ENCODE measurements at regions not wholly inside any gene's neighbourhood (a gene's known extent, or its start where the extent isn't known, plus 50 kb on each side); places are given as distances from the start of the nearest gene placed in this dataset.

GRCh38 chr2:234802845-234803171 lies 149.0 kb upstream of the SH3BP4 start:
- H3K9me3 ChIP-seq (ENCODE audit: control insufficient read depth, insufficient read depth, low read depth, low read length) = no peaks in the 10 kb centered on the region
- no peak overlapping the region for H3K4me3 ChIP-seq (ENCODE audit: low read depth, low read length)
- ChIA-PET CTCF (no interaction called here), POLR2A (no interaction called here)
- no peaks in the 10 kb centered on the region for H3K36me3 ChIP-seq (ENCODE audit: control insufficient read depth in 2 of 2, insufficient read depth in 1 of 2, low read length in 2 of 2)
- no peaks in the 10 kb centered on the region for H3K4me1 ChIP-seq (ENCODE audit: control insufficient read depth, insufficient read depth, low read length)
- H3K27ac ChIP-seq (ENCODE audit: extremely low read depth, low read depth, low read length) = no peak overlapping the region
- TF ChIP-seq ZNF366 (tag by site-specific recombination; conservative IDR thresholded peaks at IDR 0.05) (no peak), ZNF311 (tag by site-specific recombination; IDR thresholded peaks at IDR 0.05; ENCODE audit: borderline replicate concordance) (no peak), ZFP37 (tag by site-specific recombination; IDR thresholded peaks at IDR 0.05) (no peak), ZNF433 (tag by site-specific recombination; IDR thresholded peaks at IDR 0.05; ENCODE audit: low read depth) (no peak), ZNF654 (tag by site-specific recombination; IDR thresholded peaks at IDR 0.05; ENCODE audit: low read depth) (no peak), ZNF223 (tag by site-specific recombination; IDR thresholded peaks at IDR 0.05) (no peak), ZNF830 (tag by site-specific recombination; IDR thresholded peaks at IDR 0.05; ENCODE audit: low read depth) (no peak), MYNN (tag by site-specific recombination; IDR thresholded peaks at IDR 0.05; ENCODE audit: borderline replicate concordance) (no peak), ZNF544 (tag by site-specific recombination; IDR thresholded peaks at IDR 0.05) (no peak), KLF10 (tag by site-specific recombination; IDR thresholded peaks at IDR 0.05) (no peak), ZNF391 (tag by site-specific recombination; IDR thresholded peaks at IDR 0.05; ENCODE audit: borderline replicate concordance, low read depth) (no peak), ZNF513 (tag by site-specific recombination; IDR thresholded peaks at IDR 0.05) (no peak)
- TF ChIP-seq, protein P1, sequence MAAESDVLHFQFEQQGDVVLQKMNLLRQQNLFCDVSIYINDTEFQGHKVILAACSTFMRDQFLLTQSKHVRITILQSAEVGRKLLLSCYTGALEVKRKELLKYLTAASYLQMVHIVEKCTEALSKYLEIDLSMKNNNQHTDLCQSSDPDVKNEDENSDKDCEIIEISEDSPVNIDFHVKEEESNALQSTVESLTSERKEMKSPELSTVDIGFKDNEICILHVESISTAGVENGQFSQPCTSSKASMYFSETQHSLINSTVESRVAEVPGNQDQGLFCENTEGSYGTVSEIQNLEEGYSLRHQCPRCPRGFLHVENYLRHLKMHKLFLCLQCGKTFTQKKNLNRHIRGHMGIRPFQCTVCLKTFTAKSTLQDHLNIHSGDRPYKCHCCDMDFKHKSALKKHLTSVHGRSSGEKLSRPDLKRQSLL (tag by site-specific recombination; IDR thresholded peaks at IDR 0.05) = no peak
- TF ChIP-seq, protein P2, sequence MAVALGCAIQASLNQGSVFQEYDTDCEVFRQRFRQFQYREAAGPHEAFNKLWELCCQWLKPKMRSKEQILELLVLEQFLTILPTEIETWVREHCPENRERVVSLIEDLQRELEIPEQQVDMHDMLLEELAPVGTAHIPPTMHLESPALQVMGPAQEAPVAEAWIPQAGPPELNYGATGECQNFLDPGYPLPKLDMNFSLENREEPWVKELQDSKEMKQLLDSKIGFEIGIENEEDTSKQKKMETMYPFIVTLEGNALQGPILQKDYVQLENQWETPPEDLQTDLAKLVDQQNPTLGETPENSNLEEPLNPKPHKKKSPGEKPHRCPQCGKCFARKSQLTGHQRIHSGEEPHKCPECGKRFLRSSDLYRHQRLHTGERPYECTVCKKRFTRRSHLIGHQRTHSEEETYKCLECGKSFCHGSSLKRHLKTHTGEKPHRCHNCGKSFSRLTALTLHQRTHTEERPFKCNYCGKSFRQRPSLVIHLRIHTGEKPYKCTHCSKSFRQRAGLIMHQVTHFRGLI (tag by site-specific recombination; IDR thresholded peaks at IDR 0.05) = no peak

- CTCF ChIA-PET = interaction anchor here (0.6 kb wide), 1 partner anchor 824 kb away, joined by 5 read pairs; no protein-coding TSS in a partner anchor
These were observed 149.6 kb upstream of the SH3BP4 start for GRCh38 chr2:234802071-234802844.

More at GRCh38 chr2:234802071-234802844, 149.6 kb upstream of the SH3BP4 start:
- POLR2A ChIA-PET = no interaction called here
- Histone ChIP-seq H3K4me3 (ENCODE audit: low read depth, low read length) (no peak overlapping the region), H3K36me3 (ENCODE audit: control insufficient read depth in 2 of 2, insufficient read depth in 1 of 2, low read length in 2 of 2) (no peaks in the 10 kb centered on the region), H3K27ac (ENCODE audit: extremely low read depth, low read depth, low read length) (no peak overlapping the region), H3K4me1 (ENCODE audit: control insufficient read depth, insufficient read depth, low read length) (no peaks in the 10 kb centered on the region), H3K9me3 (ENCODE audit: control insufficient read depth, insufficient read depth, low read depth, low read length) (no peaks in the 10 kb centered on the region)
- TF ChIP-seq ZNF544 (tag by site-specific recombination; IDR thresholded peaks at IDR 0.05) (no peak), HOXA7 (CRISPR knock-in tag; IDR thresholded peaks at IDR 0.05; ENCODE audit: borderline replicate concordance) (no peak), SETDB1 (IDR thresholded peaks at IDR 0.05; ENCODE audit: insufficient read length, low read length) (no peak), ZXDB (tag by site-specific recombination; IDR thresholded peaks at IDR 0.05) (no peak), ZNF785 (tag by site-specific recombination; IDR thresholded peaks at IDR 0.05) (no peak), ZNF514 (tag by site-specific recombination; IDR thresholded peaks at IDR 0.05) (no peak), ZFP3 (tag by site-specific recombination; IDR thresholded peaks at IDR 0.05; ENCODE audit: low read depth) (no peak), KLF9 (tag by site-specific recombination; IDR thresholded peaks at IDR 0.05; ENCODE audit: low read depth) (no peak), ZNF2 (tag by site-specific recombination; IDR thresholded peaks at IDR 0.05) (no peak), ZNF624 (tag by site-specific recombination; IDR thresholded peaks at IDR 0.05) (no peak), ZNF664 (tag by site-specific recombination; IDR thresholded peaks at IDR 0.05) (no peak)
- TF ChIP-seq, protein P3, sequence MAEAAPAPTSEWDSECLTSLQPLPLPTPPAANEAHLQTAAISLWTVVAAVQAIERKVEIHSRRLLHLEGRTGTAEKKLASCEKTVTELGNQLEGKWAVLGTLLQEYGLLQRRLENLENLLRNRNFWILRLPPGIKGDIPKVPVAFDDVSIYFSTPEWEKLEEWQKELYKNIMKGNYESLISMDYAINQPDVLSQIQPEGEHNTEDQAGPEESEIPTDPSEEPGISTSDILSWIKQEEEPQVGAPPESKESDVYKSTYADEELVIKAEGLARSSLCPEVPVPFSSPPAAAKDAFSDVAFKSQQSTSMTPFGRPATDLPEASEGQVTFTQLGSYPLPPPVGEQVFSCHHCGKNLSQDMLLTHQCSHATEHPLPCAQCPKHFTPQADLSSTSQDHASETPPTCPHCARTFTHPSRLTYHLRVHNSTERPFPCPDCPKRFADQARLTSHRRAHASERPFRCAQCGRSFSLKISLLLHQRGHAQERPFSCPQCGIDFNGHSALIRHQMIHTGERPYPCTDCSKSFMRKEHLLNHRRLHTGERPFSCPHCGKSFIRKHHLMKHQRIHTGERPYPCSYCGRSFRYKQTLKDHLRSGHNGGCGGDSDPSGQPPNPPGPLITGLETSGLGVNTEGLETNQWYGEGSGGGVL (tag by site-specific recombination; IDR thresholded peaks at IDR 0.05) = no peak

Data from HEK293 (cell line).